Activated naive CD8-positive, alpha-beta T cell treated with anti-CD3 and anti-CD28 coated beads, Interleukin-2, amount 50 U/mL, for 24 hours (primary cell): ENCODE measurements at regions not wholly inside any gene's neighbourhood (a gene's known extent, or its start where the extent isn't known, plus 50 kb on each side); places are given as distances from the start of the nearest gene placed in this dataset.
"Not testable (repeated sequence)": the region's sequence is repeated elsewhere in the genome, so short reads cannot be mapped to it uniquely, and the experiment has no call there.

Experiments used
- ATAC-seq: fragments of 150-1000 bp; cut with Tn5 transposase; one replicate; pipeline ENCODE4 v1.10.0; 2021
- DNase-seq: peaks from one replicate; pipeline ENCODE4 v3.0.0; 2021
- H3K27ac Mint-ChIP-seq: one replicate; pipeline ENCODE4 v1.8.0; 2021; ENCODE audit warnings: mild to moderate bottlenecking, mixed read lengths
- H3K27me3 Mint-ChIP-seq: one replicate; pipeline ENCODE4 v1.8.0; 2021; ENCODE audit warnings: mixed read lengths
- H3K36me3 Mint-ChIP-seq: one replicate; pipeline ENCODE4 v1.8.0; 2021; ENCODE audit warnings: low read depth, mixed read lengths
- H3K4me1 Mint-ChIP-seq: one replicate; pipeline ENCODE4 v1.8.0; 2021; ENCODE audit warnings: mixed read lengths
- H3K4me3 Mint-ChIP-seq: one replicate; pipeline ENCODE4 v1.8.0; 2021; ENCODE audit warnings: mild to moderate bottlenecking, moderate library complexity, mixed read lengths
- H3K9me3 Mint-ChIP-seq: one replicate; pipeline ENCODE4 v1.8.0; 2021; ENCODE audit warnings: mixed read lengths

DNA sequence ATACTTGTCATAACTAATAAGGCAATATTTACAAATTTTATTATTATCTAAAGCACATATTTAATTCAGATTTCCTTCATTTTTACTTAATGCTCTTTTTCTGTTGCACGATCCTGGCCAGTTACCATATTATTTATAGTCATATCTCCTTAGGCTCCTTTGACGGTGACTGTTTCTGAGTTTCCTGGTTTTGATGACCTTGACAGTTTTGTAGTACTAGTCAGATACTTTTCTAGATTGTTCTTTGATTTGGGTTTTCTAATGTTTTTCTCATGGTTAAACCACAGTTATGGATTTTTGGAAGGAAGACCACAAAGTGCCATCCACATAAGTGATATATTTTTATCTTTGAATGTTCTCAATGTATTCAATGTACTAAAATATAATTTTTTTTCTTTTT is 171.0 kb upstream of the NANOGP8 start:
- Mint-ChIP-seq H3K36me3 (no peaks in the 10 kb centered on the region), H3K27ac (no peak overlapping the region), H3K9me3 (no peaks in the 10 kb centered on the region), H3K27me3 (no peaks in the 10 kb centered on the region), H3K4me3 (no peak overlapping the region), H3K4me1 (no peaks in the 10 kb centered on the region)
- DNase-seq: no peak
- no peak for ATAC-seq

GRCh38 chr15:35254908-35255307 is 169.8 kb upstream of the NANOGP8 start:
- not testable (repeated sequence) for H3K9me3 Mint-ChIP-seq, ATAC-seq, DNase-seq, H3K27ac Mint-ChIP-seq, H3K36me3 Mint-ChIP-seq, H3K4me3 Mint-ChIP-seq, H3K27me3 Mint-ChIP-seq, H3K4me1 Mint-ChIP-seq

- Mint-ChIP-seq H3K4me1 (no peaks in the 10 kb centered on the region), H3K4me3 (no peak overlapping the region)
These were observed 169.0 kb upstream of the NANOGP8 start for GRCh38 chr15:35254062-35254461.

DNA sequence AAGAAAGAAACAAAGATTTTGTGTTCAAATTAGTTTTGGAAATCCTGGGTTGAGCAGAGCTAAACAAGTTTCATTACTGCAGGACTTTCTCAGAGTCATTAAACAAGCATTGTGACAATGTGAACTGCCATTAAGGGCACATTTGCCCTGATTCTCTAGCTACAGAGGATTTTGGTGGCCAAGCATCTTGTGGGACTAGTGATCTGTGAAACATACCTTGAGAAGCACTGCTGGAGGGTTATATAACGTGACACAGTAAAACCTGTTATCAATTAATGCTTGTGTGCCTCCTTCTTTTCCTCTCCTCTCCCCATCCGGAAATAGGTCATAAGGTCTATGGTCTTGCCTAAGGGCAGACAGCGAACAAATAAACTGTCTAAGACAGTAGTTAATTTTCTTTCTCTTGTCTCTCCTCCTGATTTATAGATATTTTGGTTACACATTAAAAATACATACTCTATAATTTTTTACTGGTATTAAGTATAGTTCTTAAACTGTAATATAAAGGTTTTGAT is 167.3 kb upstream of the NANOGP8 start:
- DNase-seq (no peak), ATAC-seq (no peak)
- Mint-ChIP-seq H3K36me3 (no peaks in the 10 kb centered on the region), H3K27me3 (no peaks in the 10 kb centered on the region), H3K4me1 (no peaks in the 10 kb centered on the region), H3K27ac (no peak overlapping the region), H3K4me3 (no peak overlapping the region), H3K9me3 (no peaks in the 10 kb centered on the region)

More at GRCh38 chr15:35254062-35254461, 169.0 kb upstream of the NANOGP8 start:
- no peak for ATAC-seq
- Mint-ChIP-seq H3K9me3 (no peaks in the 10 kb centered on the region), H3K36me3 (no peaks in the 10 kb centered on the region), H3K27me3 (no peaks in the 10 kb centered on the region), H3K27ac (no peak overlapping the region)
- no peak for DNase-seq

DNA sequence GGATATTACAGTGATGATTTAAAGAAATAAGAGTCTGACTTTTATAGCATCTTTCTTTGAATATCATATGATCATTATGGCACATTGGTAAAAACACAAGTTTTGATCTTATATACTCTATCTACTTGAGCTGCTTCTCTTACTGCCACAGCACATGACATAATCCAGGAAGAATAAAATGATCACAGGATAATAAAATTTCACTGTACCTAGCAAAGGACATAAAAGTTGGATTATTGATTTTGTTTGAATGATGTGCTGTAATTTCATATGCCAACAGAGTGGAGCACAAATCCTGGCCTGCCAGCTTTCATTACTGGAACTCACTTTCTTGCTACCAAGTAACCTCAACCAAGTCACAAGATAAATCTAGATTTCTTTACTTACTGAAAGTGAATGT is 162.1 kb upstream of the NANOGP8 start:
- no peak for DNase-seq
- Mint-ChIP-seq H3K27me3 (no peaks in the 10 kb centered on the region), H3K9me3 (no peaks in the 10 kb centered on the region), H3K36me3 (no peaks in the 10 kb centered on the region), H3K27ac (no peak overlapping the region), H3K4me1 (no peaks in the 10 kb centered on the region), H3K4me3 (no peak overlapping the region)
- ATAC-seq: no peak

DNA sequence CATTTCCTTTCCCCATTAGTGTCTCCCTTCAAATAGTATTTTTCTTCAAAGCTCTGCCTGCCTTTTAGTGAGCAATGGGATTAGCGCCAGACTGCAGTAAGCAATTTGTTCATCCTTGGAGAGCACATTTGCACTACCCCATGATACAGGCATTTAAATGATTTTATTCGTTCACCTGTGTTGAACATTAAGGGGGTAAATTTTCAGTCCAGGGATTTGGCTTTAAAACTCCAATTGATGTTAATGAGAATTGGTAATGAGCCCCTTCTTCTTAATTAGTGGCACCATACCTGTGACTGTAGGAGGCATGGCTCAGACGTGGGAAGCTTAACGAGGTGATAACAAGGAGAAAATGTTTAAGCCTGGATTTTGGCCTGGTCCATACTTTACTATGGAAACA is 161.4 kb upstream of the NANOGP8 start:
- Mint-ChIP-seq H3K9me3 (no peaks in the 10 kb centered on the region), H3K27ac (no peak overlapping the region), H3K4me1 (no peaks in the 10 kb centered on the region), H3K36me3 (no peaks in the 10 kb centered on the region), H3K27me3 (no peaks in the 10 kb centered on the region), H3K4me3 (no peak overlapping the region)
- DNase-seq (no peak), ATAC-seq (no peak)

DNA sequence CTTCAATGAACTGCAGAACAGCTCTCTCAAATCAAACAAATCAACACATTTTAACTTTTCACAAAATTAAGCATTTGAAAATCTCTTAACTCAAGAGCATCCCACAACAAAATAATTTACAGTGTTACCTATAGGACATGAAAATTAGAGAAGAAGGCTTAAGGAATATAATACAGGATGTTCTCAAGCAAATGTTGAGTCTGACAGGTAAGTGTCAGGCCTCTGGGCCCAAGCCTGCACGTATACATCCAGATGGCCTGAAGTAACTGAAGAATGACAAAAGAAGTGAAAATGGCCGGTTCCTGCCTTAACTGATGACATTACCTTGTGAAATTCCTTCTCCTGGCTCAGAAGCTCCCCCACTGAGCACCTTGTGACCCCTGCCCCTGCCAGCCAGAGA is 160.6 kb upstream of the NANOGP8 start:
- ATAC-seq, H3K27me3 Mint-ChIP-seq, DNase-seq, H3K9me3 Mint-ChIP-seq, H3K4me3 Mint-ChIP-seq, H3K36me3 Mint-ChIP-seq, H3K4me1 Mint-ChIP-seq, H3K27ac Mint-ChIP-seq: not testable (repeated sequence)

DNA sequence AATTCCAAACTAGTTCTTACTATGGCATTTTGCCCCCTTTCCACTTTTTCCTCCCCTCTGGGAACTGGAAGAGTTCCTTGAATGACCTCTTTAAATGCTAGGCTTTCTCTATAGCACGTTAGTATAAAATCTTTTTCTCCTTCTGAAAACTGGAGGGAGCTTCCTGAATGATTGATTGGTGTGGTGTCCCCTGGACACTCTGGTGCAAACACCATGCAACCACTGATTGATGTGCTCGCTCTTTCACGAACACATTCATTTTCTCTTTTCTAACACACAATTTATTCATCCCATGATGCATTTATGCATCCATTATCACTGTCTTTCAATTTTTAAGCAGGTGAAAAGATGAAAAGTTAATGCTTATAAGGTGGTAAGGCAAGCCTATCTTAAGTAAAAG is 159.1 kb upstream of the NANOGP8 start:
- ATAC-seq: no peak
- Mint-ChIP-seq H3K4me3 (no peak overlapping the region), H3K27me3 (no peaks in the 10 kb centered on the region), H3K36me3 (no peaks in the 10 kb centered on the region), H3K4me1 (no peaks in the 10 kb centered on the region), H3K9me3 (no peaks in the 10 kb centered on the region), H3K27ac (no peak overlapping the region)
- DNase-seq: no peak

- ATAC-seq (no peak), DNase-seq (no peak)
- no peaks in the 10 kb centered on the region for H3K36me3 Mint-ChIP-seq
- H3K27ac Mint-ChIP-seq: no peak overlapping the region
- H3K9me3 Mint-ChIP-seq: no peaks in the 10 kb centered on the region
- no peak overlapping the region for H3K4me3 Mint-ChIP-seq
- no peaks in the 10 kb centered on the region for H3K4me1 Mint-ChIP-seq
- no peaks in the 10 kb centered on the region for H3K27me3 Mint-ChIP-seq
These were observed 158.7 kb upstream of the NANOGP8 start for GRCh38 chr15:35243758-35244157.

DNA sequence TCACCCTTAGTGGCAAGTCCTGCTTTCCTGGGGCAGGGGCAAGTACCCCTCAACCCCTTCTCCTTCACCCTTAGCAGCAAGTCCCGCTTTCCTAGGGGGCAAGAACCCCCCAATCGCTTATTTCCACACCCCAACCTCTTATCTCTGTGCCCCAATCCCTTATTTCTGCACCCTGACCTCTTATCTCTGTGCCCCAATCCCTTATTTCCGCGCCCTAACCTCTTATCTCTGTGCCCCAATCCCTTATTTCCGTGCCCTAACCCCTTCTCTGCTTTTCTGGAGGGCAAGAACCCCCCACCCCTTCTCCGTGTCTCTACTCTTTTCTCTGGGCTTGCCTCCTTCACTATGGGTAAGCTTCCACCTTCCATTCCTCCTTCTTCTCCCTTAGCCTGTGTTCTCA is 154.6 kb upstream of the NANOGP8 start:
- not testable (repeated sequence) for H3K27ac Mint-ChIP-seq, H3K4me1 Mint-ChIP-seq, H3K27me3 Mint-ChIP-seq, H3K4me3 Mint-ChIP-seq, ATAC-seq, DNase-seq, H3K36me3 Mint-ChIP-seq
- H3K9me3 Mint-ChIP-seq: peaks cover 11% of the 10 kb centered on the region

- not testable (repeated sequence) for H3K4me3 Mint-ChIP-seq, DNase-seq, ATAC-seq, H3K27me3 Mint-ChIP-seq, H3K27ac Mint-ChIP-seq, H3K36me3 Mint-ChIP-seq, H3K4me1 Mint-ChIP-seq
- peaks cover 11% of the 10 kb centered on the region for H3K9me3 Mint-ChIP-seq
These were observed 153.4 kb upstream of the NANOGP8 start for GRCh38 chr15:35238448-35238847.

DNA sequence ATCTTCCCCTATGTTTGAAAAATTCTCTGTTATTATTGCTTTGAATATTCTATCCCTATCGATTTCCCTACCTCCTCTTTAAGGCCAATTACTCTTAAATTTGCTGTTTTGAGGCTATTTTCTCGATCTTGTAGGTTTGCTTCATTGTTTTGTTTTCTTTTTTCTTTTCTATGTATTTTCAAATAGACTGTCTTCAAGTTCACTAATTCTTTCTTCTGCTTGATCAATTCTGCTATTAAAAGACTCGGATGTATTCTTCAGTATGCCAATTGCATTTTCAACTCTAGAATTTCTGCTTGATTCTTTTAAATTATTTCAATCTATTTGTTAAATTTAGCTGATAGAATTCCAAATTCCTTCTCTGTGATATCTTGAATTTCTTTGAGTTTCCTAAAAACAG is 144.0 kb upstream of the NANOGP8 start:
- no peaks in the 10 kb centered on the region for H3K4me1 Mint-ChIP-seq
- H3K4me3 Mint-ChIP-seq: no peak overlapping the region
- H3K27ac Mint-ChIP-seq: no peak overlapping the region
- H3K36me3 Mint-ChIP-seq: peaks cover 4% of the 10 kb centered on the region
- H3K27me3 Mint-ChIP-seq: no peaks in the 10 kb centered on the region
- H3K9me3 Mint-ChIP-seq: peaks cover 39% of the 10 kb centered on the region
- DNase-seq (no peak), ATAC-seq (no peak)

DNA sequence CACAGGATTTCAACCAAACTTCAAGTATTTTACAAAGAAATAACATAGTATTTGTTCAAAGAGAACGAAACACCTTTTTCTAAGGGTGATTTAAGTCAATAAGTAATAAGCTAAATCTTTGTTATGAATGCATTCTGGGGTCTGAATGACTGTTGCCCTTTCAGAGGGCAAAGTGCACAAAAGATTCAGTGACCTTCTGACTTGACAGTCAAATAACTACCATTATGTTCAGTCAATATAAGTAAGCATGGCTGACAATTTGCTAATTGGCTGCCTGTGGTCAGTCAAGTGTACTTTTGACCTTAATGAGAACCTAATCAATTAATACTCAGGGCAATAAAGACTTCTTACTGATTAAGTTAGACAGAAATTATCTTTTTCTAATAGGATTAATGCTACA is 133.1 kb upstream of the NANOGP8 start:
- Mint-ChIP-seq H3K27ac (no peak overlapping the region), H3K4me3 (no peak overlapping the region), H3K4me1 (no peaks in the 10 kb centered on the region), H3K27me3 (no peaks in the 10 kb centered on the region), H3K9me3 (no peaks in the 10 kb centered on the region), H3K36me3 (no peaks in the 10 kb centered on the region)
- ATAC-seq (no peak), DNase-seq (no peak)

DNA sequence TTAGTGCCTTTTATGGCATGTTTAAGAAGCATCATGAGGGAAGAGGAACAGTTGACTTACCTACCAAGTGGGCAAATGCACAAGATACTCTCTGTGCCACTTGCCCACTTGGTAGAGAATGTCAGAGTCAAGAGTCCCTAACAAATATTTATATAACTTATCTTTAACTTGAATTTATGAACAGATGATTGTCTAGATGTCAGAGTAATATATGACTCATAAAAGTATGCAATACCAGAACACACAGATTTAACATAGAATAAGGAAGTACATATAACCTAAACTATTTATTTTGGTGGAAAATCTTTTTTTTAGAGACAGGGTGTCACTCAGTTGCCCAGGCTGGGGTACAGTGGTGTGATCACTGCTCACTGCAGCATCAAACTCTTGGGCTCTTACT is 130.0 kb upstream of the NANOGP8 start:
- Mint-ChIP-seq H3K4me3 (no peak overlapping the region), H3K4me1 (no peaks in the 10 kb centered on the region), H3K36me3 (no peaks in the 10 kb centered on the region), H3K27me3 (no peaks in the 10 kb centered on the region), H3K27ac (no peak overlapping the region), H3K9me3 (no peaks in the 10 kb centered on the region)
- no peak for DNase-seq
- ATAC-seq: no peak

GRCh38 chr15:35211240-35211902 is 126.3 kb upstream of the NANOGP8 start:
- Mint-ChIP-seq H3K36me3 (no peaks in the 10 kb centered on the region), H3K4me1 (no peaks in the 10 kb centered on the region), H3K4me3 (no peak overlapping the region), H3K27ac (no peak overlapping the region), H3K27me3 (no peaks in the 10 kb centered on the region), H3K9me3 (no peaks in the 10 kb centered on the region)
- ATAC-seq: no peak
- no peak for DNase-seq

DNA sequence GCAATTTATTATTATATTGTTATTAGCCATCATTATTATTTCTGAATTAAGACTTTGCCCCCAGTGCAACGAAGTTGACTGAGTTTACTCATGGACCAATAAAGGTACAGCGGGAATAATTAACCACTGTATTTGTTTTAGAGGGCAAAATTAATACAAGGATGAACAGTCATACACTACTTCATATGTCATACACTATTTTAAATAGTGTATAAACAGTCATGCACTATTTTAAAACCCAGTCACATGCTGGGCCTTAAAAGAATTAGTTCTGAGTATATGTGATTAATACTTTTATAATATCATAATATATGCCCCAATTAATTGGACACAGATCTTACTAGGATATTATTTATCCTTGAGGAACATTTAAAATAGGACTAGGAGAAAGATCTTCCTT is 125.3 kb upstream of the NANOGP8 start:
- Mint-ChIP-seq H3K9me3 (no peaks in the 10 kb centered on the region), H3K4me3 (no peak overlapping the region), H3K27ac (no peak overlapping the region), H3K4me1 (no peaks in the 10 kb centered on the region), H3K27me3 (no peaks in the 10 kb centered on the region), H3K36me3 (no peaks in the 10 kb centered on the region)
- no peak for DNase-seq
- ATAC-seq: no peak
